ENCODE measurements at regions not wholly inside any gene's neighbourhood (a gene's known extent, or its start where the extent isn't known, plus 50 kb on each side); places are given as distances from the start of the nearest gene placed in this dataset.
"Not testable (repeated sequence)": the region's sequence is repeated elsewhere in the genome, so short reads cannot be mapped to it uniquely, and the experiment has no call there.

DNA sequence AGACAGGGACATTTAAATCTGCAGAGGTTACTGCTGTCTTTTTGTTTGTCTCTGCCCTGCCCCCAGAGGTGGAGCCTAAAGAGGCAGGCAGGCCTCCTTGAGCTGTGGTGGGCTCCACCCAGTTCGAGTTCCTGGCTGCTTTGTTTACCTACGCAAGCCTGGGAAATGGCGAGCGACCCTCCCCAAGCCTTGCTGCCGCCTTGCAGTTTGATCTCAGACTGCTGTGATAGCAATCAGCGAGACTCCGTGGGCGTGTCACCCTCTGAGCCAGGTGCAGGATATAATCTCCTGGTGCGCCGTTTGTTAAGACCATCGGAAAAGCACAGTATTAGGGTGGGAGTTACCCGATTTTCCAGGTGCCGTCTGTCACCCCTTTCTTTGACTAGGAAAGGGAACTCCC is 93.3 kb downstream of the ANKRD30BL start:
- DNase-seq (ENCODE audit: low read depth in 1 of 2, low spot score in 1 of 2); POLR2A ChIA-PET; FAIRE-seq; H3K4me3 ChIP-seq; ATAC-seq; H3K9me3 ChIP-seq; H3K4me2 ChIP-seq; CTCF ChIA-PET; H3K27ac ChIP-seq; H3K4me1 ChIP-seq: not testable (repeated sequence)
- 47% methylated on average over 13 of the region's 13 CpGs for WGBS (ENCODE audit: missing lambda C conversion rate)

DNA sequence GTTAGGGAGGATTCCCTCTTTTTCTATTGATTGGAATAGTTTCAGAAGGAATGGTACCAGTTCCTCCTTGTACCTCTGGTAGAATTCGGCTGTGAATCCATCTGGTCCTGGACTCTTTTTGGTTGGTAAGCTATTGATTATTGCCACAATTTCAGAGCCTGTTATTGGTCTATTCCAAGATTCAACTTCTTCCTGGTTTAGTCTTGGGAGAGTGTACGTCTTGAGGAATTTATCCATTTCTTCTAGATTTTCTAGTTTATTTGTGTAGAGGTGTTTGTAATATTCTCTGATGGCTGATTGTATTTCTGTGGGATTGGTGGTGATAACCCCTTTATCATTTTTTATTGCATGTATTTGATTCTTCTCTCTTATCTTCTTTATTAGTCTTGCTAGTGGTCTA is 96.4 kb downstream of the ANKRD30BL start:
- H3K4me3 ChIP-seq; H3K4me2 ChIP-seq; H3K4me1 ChIP-seq; CTCF ChIA-PET; H3K27ac ChIP-seq; DNase-seq (ENCODE audit: low read depth in 1 of 2, low spot score in 1 of 2); FAIRE-seq; H3K9me3 ChIP-seq; POLR2A ChIA-PET; ATAC-seq: not testable (repeated sequence)
- WGBS (ENCODE audit: missing lambda C conversion rate): 0% methylated on average over 2 of the region's 2 CpGs

DNA sequence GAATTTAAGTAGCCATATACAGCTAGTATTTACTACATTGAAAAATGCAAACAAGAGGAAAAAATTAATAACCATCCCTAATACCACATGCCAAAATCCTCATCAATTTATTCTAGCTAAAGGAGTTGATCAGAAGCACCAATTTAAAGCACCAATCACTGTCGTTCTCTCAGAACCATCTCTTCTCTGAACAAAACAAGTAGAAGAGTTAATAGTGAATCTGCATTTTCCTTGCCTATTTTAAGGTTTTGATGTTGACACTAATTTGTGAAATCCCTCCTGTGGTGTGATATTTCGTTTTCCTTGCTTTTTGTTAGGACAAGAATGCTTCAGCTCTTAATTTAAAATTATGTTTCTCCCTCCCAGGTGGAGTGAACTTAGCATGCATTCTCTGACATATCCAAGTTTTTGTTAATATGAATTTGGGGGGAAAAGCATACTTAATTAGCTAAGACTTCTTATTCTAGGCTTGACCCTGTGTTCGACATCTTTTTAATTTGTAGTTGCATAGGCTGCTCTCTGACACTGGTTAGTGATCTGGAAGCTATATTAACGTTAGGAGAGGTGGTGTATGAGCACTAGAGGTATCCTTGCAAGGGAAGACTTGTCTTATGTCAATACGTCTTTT is 122.0 kb downstream of the ANKRD30BL start:
- DNase-seq (ENCODE audit: low read depth in 1 of 2, low spot score in 1 of 2); H3K4me2 ChIP-seq; H3K4me1 ChIP-seq; POLR2A ChIA-PET; H3K4me3 ChIP-seq; ATAC-seq; CTCF ChIA-PET; H3K27ac ChIP-seq; H3K9me3 ChIP-seq; FAIRE-seq: not testable (repeated sequence)
- TF ChIP-seq CBX2 (IDR thresholded peaks at IDR 0.05; ENCODE audit: borderline replicate concordance, low read depth): 0 out of 2 replicates have a peak, but pooled peaks have one; percentile 63
- peak; percentile 98 for TF ChIP-seq CBX8 (IDR thresholded peaks at IDR 0.05)
- peak; percentile 95 for TF ChIP-seq RNF2 (IDR thresholded peaks at IDR 0.05; ENCODE audit: borderline replicate concordance, low read depth)
- WGBS (ENCODE audit: missing lambda C conversion rate): 10% methylated on average over 5 of the region's 5 CpGs

DNA sequence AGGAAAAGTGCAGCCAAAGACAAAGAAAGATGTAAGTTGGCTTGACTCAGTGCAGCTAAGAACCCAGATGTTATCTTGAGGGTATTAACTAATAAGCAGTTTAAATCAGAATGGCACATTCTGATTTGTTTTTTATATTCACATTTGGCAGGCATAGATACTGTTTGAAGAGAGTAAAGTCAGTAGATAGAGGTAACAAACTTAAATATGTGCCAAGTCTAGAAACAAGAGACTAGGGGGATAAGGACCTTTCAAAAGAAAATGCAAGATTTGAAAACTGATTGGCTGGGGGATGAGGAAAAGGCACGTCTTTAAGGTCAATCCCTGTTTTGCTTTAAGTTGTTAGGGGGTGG is 122.9 kb downstream of the ANKRD30BL start:
- H3K4me3 ChIP-seq: peak overlapping the region; percentile 48
- H3K27ac ChIP-seq; CTCF ChIA-PET; POLR2A ChIA-PET; FAIRE-seq; H3K4me1 ChIP-seq; DNase-seq (ENCODE audit: low read depth in 1 of 2, low spot score in 1 of 2); H3K9me3 ChIP-seq; ATAC-seq: not testable (repeated sequence)
- WGBS (ENCODE audit: missing lambda C conversion rate): 6% methylated on average over 1 of the region's 1 CpG
- peak overlapping the region; percentile 93 for H3K4me2 ChIP-seq

DNA sequence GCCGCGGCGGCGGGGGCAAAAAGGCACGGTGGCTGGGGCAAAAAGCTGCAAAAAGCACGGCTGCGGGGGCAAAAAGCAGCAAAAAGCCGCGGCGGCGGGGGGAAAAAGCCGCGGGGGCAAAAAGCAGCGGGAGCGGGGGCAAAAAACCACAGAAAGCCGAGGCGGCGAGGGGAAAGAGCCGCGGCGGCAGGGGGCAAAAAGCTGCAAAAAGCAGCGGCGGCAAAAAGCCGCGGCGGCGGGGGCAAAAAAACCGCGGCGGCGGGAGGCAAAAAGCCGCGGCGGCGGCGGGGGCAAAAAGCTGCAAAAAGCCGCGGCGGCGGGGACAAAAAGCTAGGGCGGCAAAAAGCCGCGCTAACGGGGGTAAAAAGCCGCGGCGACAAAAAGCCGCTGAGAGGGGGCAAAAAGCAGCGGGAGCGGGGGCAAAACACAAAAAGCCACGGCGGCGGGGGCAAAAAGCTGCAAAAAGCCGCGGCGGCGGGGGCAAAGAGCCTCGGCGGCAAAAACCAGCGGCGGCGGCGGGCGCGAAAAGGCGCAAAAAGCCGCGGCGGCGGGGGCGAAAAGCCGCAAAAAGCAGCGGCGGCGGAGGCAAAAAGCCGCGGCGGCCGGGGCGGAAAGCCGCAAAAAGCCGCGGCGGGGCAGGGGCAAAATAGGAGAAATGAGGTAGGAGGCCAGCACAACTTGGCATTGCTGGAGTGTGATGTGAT is 123.4 kb downstream of the ANKRD30BL start:
- CTCF ChIA-PET: no interaction called here
- Histone ChIP-seq H3K4me1 (no peaks in the 10 kb centered on the region), H3K27ac (peak overlapping the region in 1 of 2 experiments; percentile 32; a peak in 1 of 6 replicates), H3K4me2 (peak overlapping the region; percentile 93), H3K9me3 (no peaks in the 10 kb centered on the region; the same call in 2 of the 3 replicates), H3K4me3 (peak overlapping the region; percentile 48)
- POLR2A ChIA-PET: interaction anchor here (0.7 kb wide), 1 partner anchor 1135 kb away, joined by 3 read pairs; no protein-coding TSS in a partner anchor
- ATAC-seq (no peak), FAIRE-seq (no peak), DNase-seq (ENCODE audit: low read depth in 1 of 2, low spot score in 1 of 2) (no peak)
- TF ChIP-seq HEYL (CRISPR knock-in tag; IDR thresholded peaks at IDR 0.05) (no peak), ZSCAN20 (CRISPR knock-in tag; IDR thresholded peaks at IDR 0.05) (no peak), TFCP2L1 (CRISPR knock-in tag; IDR thresholded peaks at IDR 0.05) (no peak), CBX8 (IDR thresholded peaks at IDR 0.05) (peak; percentile 81; the same call in 1 of the 2 replicates), PHF8 (IDR thresholded peaks at IDR 0.05; ENCODE audit: borderline replicate concordance, low read depth) (no peak), SMC3 (IDR thresholded peaks at IDR 0.05) (no peak), ZC3H11A (IDR thresholded peaks at IDR 0.05) (no peak), RNF2 (IDR thresholded peaks at IDR 0.05; ENCODE audit: borderline replicate concordance, low read depth) (peak; percentile 98)
- TF ChIP-seq, protein P1, sequence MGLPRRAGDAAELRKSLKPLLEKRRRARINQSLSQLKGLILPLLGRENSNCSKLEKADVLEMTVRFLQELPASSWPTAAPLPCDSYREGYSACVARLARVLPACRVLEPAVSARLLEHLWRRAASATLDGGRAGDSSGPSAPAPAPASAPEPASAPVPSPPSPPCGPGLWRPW (IDR thresholded peaks at IDR 0.05): no peak
- TF ChIP-seq, protein P2, sequence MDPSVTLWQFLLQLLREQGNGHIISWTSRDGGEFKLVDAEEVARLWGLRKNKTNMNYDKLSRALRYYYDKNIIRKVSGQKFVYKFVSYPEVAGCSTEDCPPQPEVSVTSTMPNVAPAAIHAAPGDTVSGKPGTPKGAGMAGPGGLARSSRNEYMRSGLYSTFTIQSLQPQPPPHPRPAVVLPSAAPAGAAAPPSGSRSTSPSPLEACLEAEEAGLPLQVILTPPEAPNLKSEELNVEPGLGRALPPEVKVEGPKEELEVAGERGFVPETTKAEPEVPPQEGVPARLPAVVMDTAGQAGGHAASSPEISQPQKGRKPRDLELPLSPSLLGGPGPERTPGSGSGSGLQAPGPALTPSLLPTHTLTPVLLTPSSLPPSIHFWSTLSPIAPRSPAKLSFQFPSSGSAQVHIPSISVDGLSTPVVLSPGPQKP (IDR thresholded peaks at IDR 0.05; ENCODE audit: low read depth, low read length): no peak
- TF ChIP-seq, protein P3, sequence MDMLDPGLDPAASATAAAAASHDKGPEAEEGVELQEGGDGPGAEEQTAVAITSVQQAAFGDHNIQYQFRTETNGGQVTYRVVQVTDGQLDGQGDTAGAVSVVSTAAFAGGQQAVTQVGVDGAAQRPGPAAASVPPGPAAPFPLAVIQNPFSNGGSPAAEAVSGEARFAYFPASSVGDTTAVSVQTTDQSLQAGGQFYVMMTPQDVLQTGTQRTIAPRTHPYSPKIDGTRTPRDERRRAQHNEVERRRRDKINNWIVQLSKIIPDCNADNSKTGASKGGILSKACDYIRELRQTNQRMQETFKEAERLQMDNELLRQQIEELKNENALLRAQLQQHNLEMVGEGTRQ (IDR thresholded peaks at IDR 0.05): no peak
- TF ChIP-seq, protein P4, sequence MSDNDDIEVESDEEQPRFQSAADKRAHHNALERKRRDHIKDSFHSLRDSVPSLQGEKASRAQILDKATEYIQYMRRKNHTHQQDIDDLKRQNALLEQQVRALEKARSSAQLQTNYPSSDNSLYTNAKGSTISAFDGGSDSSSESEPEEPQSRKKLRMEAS (IDR thresholded peaks at IDR 0.05): no peak
- WGBS (ENCODE audit: missing lambda C conversion rate): 15% methylated on average over 39 of the region's 84 CpGs

All from A549 (cell line).